IMR-90 (cell line): ENCODE measurements at regions not wholly inside any gene's neighbourhood (a gene's known extent, or its start where the extent isn't known, plus 50 kb on each side); places are given as distances from the start of the nearest gene placed in this dataset.

Source experiments
- ATAC-seq: fragments of 200-7000 bp; cut with Tn5 transposase; 2 replicates; pipeline ENCODE4 v1.9.1; 2020; ENCODE audit warnings: low read depth, mild to moderate bottlenecking, moderate library complexity
- BruUV-seq: library from RNA; stranded (reverse); fragments of 400-500 nt; replicated peaks from 2 replicates; lab custom pipeline; 2021; lab: Mats Ljungman, UMichigan
- CTCF ChIA-PET: fragments of 300-600 bp; formaldehyde crosslinking; extraction: SDS; loops from one replicate; lab custom pipeline; 2021; ENCODE audit warnings: antibody characterized with exemption; lab: Yijun Ruan, JAX
- POLR2A ChIA-PET: fragments of 300-600 bp; sonication (Branson Sonifier 250); formaldehyde crosslinking; loops from one replicate; lab custom pipeline; 2022; ENCODE audit warnings: antibody characterized with exemption; ENCODE audit not compliant: unreplicated experiment; lab: Charles Lee
- DNase-seq: peaks from one replicate; pipeline ENCODE4 v3.0.0; 2013
- H2AFZ ChIP-seq: replicated peaks from 2 replicates; pipeline ENCODE3; 2013; ENCODE audit warnings: low read length, mild to moderate bottlenecking; ENCODE audit not compliant: poor library complexity
- H2AK5ac ChIP-seq: 2 replicates; pipeline ENCODE4 v1.6.1; 2013; ENCODE audit warnings: low read depth, low read length, inconsistent platforms
- H2AK9ac ChIP-seq: replicated peaks from 2 replicates; pipeline ENCODE3; 2013; ENCODE audit warnings: mild to moderate bottlenecking, low read depth, low read length, moderate library complexity; ENCODE audit not compliant: poor library complexity
- H2BK120ac ChIP-seq: 2 replicates; pipeline ENCODE4 v1.6.1; 2013; ENCODE audit warnings: low read depth, low read length, inconsistent platforms
- H2BK15ac ChIP-seq: 3 replicates; pipeline ENCODE4 v1.6.1; 2013; ENCODE audit warnings: low read depth, low read length, inconsistent platforms
- H2BK20ac ChIP-seq: 2 replicates; pipeline ENCODE4 v1.6.1; 2013; ENCODE audit warnings: low read depth, mild to moderate bottlenecking, inconsistent platforms, low read length, moderate library complexity
- H2BK5ac ChIP-seq: 2 replicates; pipeline ENCODE4 v1.6.1; 2013; ENCODE audit warnings: mild to moderate bottlenecking, low read depth, low read length, inconsistent platforms; ENCODE audit not compliant: poor library complexity, severe bottlenecking
- H3K14ac ChIP-seq: replicated peaks from 2 replicates; pipeline ENCODE4 v1.6.1; 2013; ENCODE audit warnings: low read depth, low read length, inconsistent platforms
- H3K18ac ChIP-seq: 2 replicates; pipeline ENCODE4 v1.6.1; 2013; ENCODE audit warnings: low read depth, low read length, control low read depth
- H3K23ac ChIP-seq: 2 replicates; pipeline ENCODE4 v1.6.1; 2013; ENCODE audit warnings: low read depth, low read length, inconsistent platforms
- H3K27ac ChIP-seq: 2 replicates; pipeline ENCODE4 v1.5.1; 2013; ENCODE audit warnings: mild to moderate bottlenecking, control low read depth, low read length; ENCODE audit not compliant: insufficient read depth
- H3K27me3 ChIP-seq: 2 replicates; pipeline ENCODE4 v1.6.1; 2013; ENCODE audit warnings: low read length; ENCODE audit not compliant: control insufficient read depth, insufficient read depth
- H3K36me3 ChIP-seq: 2 replicates; pipeline ENCODE4 v1.6.1; 2013; ENCODE audit warnings: low read length, mixed read lengths; ENCODE audit not compliant: control insufficient read depth, insufficient read depth
- H3K4ac ChIP-seq: 2 replicates; pipeline ENCODE4 v1.6.1; 2013; ENCODE audit warnings: low read depth, low read length, inconsistent platforms
- H3K4me1 ChIP-seq: 2 replicates; pipeline ENCODE4 v1.6.1; 2013; ENCODE audit warnings: low read length, mixed read lengths; ENCODE audit not compliant: control insufficient read depth, insufficient read depth
- H3K4me2 ChIP-seq: 2 replicates; pipeline ENCODE4 v1.6.1; 2013; ENCODE audit warnings: low read depth, mild to moderate bottlenecking, control low read depth, low read length, moderate library complexity
- H3K4me3 ChIP-seq: 2 replicates; pipeline ENCODE4 v1.5.1; 2013; ENCODE audit warnings: low read depth, mild to moderate bottlenecking, control low read depth, low read length, moderate library complexity; ENCODE audit not compliant: insufficient read depth
- H3K56ac ChIP-seq: 2 replicates; pipeline ENCODE4 v1.6.1; 2013; ENCODE audit warnings: low read length, inconsistent platforms; ENCODE audit not compliant: insufficient read depth; ENCODE audit errors: extremely low read depth
- H3K79me1 ChIP-seq, 2 experiments: 2 replicates each; pipeline ENCODE4 v1.6.1; 2013; ENCODE audit warnings: low read length in 2 of 2, inconsistent platforms in 1 of 2, low read depth in 1 of 2
- H3K9ac ChIP-seq: 2 replicates; pipeline ENCODE4 v1.6.1; 2013; ENCODE audit warnings: low read depth, low read length, control low read depth
- H3K9me1 ChIP-seq: 2 replicates; pipeline ENCODE4 v1.6.1; 2013; ENCODE audit warnings: low read length, inconsistent platforms; ENCODE audit not compliant: insufficient read depth
- H3K9me3 ChIP-seq: 2 replicates; pipeline ENCODE4 v1.6.1; 2013; ENCODE audit warnings: low read length; ENCODE audit not compliant: control insufficient read depth, insufficient read depth
- H4K20me1 ChIP-seq: 2 replicates; pipeline ENCODE4 v1.6.1; 2013; ENCODE audit warnings: low read length, inconsistent platforms; ENCODE audit not compliant: insufficient read depth
- H4K5ac ChIP-seq: 2 replicates; pipeline ENCODE4 v1.6.1; 2013; ENCODE audit warnings: mild to moderate bottlenecking, low read depth, low read length, control low read depth
- H4K8ac ChIP-seq, 2 experiments: 2 replicates each; pipeline ENCODE4 v1.6.1; 2013; ENCODE audit warnings: low read depth in 2 of 2, low read length in 2 of 2, control low read depth in 1 of 2, inconsistent platforms in 1 of 2
- H4K91ac ChIP-seq: 2 replicates; pipeline ENCODE4 v1.6.1; 2013; ENCODE audit warnings: low read depth, low read length, inconsistent platforms; ENCODE audit not compliant: insufficient read depth
- CEBPB ChIP-seq: IDR thresholded peaks from 2 replicates; pipeline ENCODE4 v1.6.1; 2012; ENCODE audit warnings: low read depth, low read length, improper control_type of control experiment
- CTCF ChIP-seq: conservative IDR thresholded peaks from 2 replicates; pipeline ENCODE4 v1.5.1; 2012; ENCODE audit warnings: mild to moderate bottlenecking, low read depth, low read length, improper control_type of control experiment
- FOS ChIP-seq: fragments of 150-350 bp; IDR thresholded peaks from 2 replicates; pipeline ENCODE4 v1.6.1; 2016; ENCODE audit warnings: low read depth, low read length
- MAFK ChIP-seq: IDR thresholded peaks from 2 replicates; pipeline ENCODE4 v1.6.1; 2012; ENCODE audit warnings: low read depth, low read length, improper control_type of control experiment
- MAZ ChIP-seq: IDR thresholded peaks from 2 replicates; pipeline ENCODE4 v1.6.1; 2012; ENCODE audit warnings: low read depth, mild to moderate bottlenecking, low read length, improper control_type of control experiment, moderate library complexity, borderline replicate concordance
- MXI1 ChIP-seq: IDR thresholded peaks from 2 replicates; pipeline ENCODE4 v1.6.1; 2012; ENCODE audit warnings: low read depth, mild to moderate bottlenecking, low read length, moderate library complexity, borderline replicate concordance
- NFE2L2 ChIP-seq: fragments of 150-350 bp; IDR thresholded peaks from 2 replicates; pipeline ENCODE4 v1.6.1; 2016; ENCODE audit warnings: low read depth, mild to moderate bottlenecking, low read length
- RCOR1 ChIP-seq: IDR thresholded peaks from 2 replicates; pipeline ENCODE4 v1.6.1; 2012; ENCODE audit warnings: mild to moderate bottlenecking, low read length, improper control_type of control experiment; ENCODE audit not compliant: insufficient replicate concordance
- RFX5 ChIP-seq: IDR thresholded peaks from 2 replicates; pipeline ENCODE4 v1.8.0; 2012; ENCODE audit warnings: low read depth, mild to moderate bottlenecking, low read length, moderate library complexity
- SMC3 ChIP-seq: fragments of 150-350 bp; IDR thresholded peaks from 2 replicates; pipeline ENCODE4 v1.6.1; 2016; ENCODE audit warnings: low read depth, mild to moderate bottlenecking, antibody characterized with exemption, low read length, moderate library complexity
- USF2 ChIP-seq: fragments of 150-350 bp; IDR thresholded peaks from 2 replicates; pipeline ENCODE4 v1.6.1; 2017; ENCODE audit warnings: mild to moderate bottlenecking, antibody characterized with exemption, low read length, low read depth
- WGBS, 2 experiments: methylation state at CpG; one replicate each; pipeline versions ENCODE4 v1.1.5 to v1.1.7; 2013; ENCODE audit warnings: missing lambda C conversion rate in 2 of 2; ENCODE audit not compliant: insufficient read length in 1 of 2; ENCODE audit errors: extremely low coverage in 2 of 2; 5-methylcytosine and 5-hydroxymethylcytosine counted together
- dilution Hi-C: fragments of 300-500 bp; cut with HindIII; formaldehyde crosslinking; loops from one replicate; pipeline ENCODE4 v1.14.3; 2018; ENCODE audit warnings: low sequenced_read_pairs; ENCODE audit not compliant: unreplicated experiment
- in situ Hi-C: fragments of 300-500 bp; cut with MboI; formaldehyde crosslinking; loops from 3 replicates; pipeline ENCODE4 v1.14.3; 2019; ENCODE audit warnings: low sequenced_read_pairs, inconsistent platforms, mixed read lengths
- intact Hi-C: fragments of 100-400 bp; cut with micrococcal nuclease; formaldehyde crosslinking; loops from 2 replicates; pipeline ENCODE4 v1.10.0; 2022

DNA sequence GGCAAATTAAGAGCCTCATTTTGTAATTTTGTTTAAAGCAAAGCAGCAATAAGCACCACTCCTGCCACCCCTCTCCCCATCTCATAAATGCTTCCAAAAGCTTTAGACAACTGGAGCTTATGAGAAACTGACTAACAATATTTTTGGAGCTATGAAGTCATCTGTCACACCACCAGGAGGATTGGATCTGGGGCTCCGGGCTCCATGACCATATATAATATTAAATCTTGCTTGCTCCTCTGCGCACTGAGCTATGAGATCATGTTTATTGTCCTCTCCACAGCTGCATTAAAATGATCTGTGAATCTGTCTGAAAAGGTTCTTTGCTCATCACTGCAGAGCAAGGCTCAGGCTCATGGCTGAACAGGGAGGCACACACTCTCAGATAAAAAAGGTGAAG is 323.7 kb downstream of the ZNF621 start:
- TF ChIP-seq NFE2L2 (no peak), FOS (no peak), CEBPB (no peak), SMC3 (no peak), MAZ (no peak), RCOR1 (no peak), USF2 (no peak), MXI1 (no peak), RFX5 (no peak), MAFK (no peak), CTCF (no peak)
- H2BK20ac ChIP-seq: no peak overlapping the region
- ATAC-seq (no peak), DNase-seq (no peak)
- no peak overlapping the region for H3K4me2 ChIP-seq
- H3K56ac ChIP-seq: no peak overlapping the region
- H2BK120ac ChIP-seq: no peak overlapping the region
- H3K23ac ChIP-seq: no peak overlapping the region
- H2AFZ ChIP-seq: no peak overlapping the region
- no peak overlapping the region for H3K4ac ChIP-seq
- H4K8ac ChIP-seq: no peak overlapping the region
- intact Hi-C loops: no loop called here
- in situ Hi-C loops: no loop called here
- no peaks in the 10 kb centered on the region for H3K4me1 ChIP-seq
- H3K4me3 ChIP-seq: no peak overlapping the region
- no peak overlapping the region for H3K9ac ChIP-seq
- H4K91ac ChIP-seq: no peak overlapping the region
- dilution Hi-C loops: no loop called here
- CTCF ChIA-PET: interaction anchor here (0.6 kb wide), 1 partner anchor 233 kb away, joined by 3 read pairs; no protein-coding TSS in a partner anchor
- no TSS peak for BruUV-seq
- H4K20me1 ChIP-seq: no peaks in the 10 kb centered on the region
- H2AK5ac ChIP-seq: no peak overlapping the region
- H3K18ac ChIP-seq: no peak overlapping the region
- H3K36me3 ChIP-seq: no peaks in the 10 kb centered on the region
- no peak overlapping the region for H2BK5ac ChIP-seq
- POLR2A ChIA-PET: no interaction called here
- H3K9me1 ChIP-seq: no peaks in the 10 kb centered on the region
- H3K27me3 ChIP-seq: no peaks in the 10 kb centered on the region
- no peak overlapping the region for H3K27ac ChIP-seq
- no CpG with 5 or more reads among the region's 2 CpGs for WGBS, 2 experiments
- no peaks in the 10 kb centered on the region for H3K79me1 ChIP-seq
- H3K14ac ChIP-seq: no peak overlapping the region
- no peak overlapping the region for H2BK15ac ChIP-seq
- H3K9me3 ChIP-seq: peaks cover 10% of the 10 kb centered on the region; the same call in 1 of the 2 replicates
- no peak overlapping the region for H2AK9ac ChIP-seq
- no peak overlapping the region for H4K5ac ChIP-seq
